ENCODE measurements at regions not wholly inside any gene's neighbourhood (a gene's known extent, or its start where the extent isn't known, plus 50 kb on each side); places are given as distances from the start of the nearest gene placed in this dataset.

DNA sequence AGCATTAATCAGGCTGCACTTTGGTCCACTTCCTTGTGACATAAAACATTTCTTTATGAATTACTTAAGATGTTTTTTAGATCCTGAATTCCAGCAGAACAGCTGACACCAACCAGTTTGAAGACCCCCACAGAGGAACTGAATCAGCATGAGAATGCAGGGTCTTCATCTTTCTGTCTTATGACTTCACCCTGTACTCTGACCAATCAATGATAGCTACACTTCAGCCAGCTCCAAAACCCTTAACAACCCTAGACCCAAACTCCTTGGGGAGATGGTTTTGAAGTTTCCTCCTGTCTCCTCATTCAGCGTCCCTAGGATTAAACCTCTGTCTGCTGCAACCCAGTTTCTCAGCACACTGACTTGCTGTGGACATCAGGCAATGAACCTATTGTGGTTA is 175.0 kb downstream of the CTH start:
- TF ChIP-seq POLR2A (IDR thresholded peaks at IDR 0.05), result no peak
- TF ChIP-seq, protein P1, sequence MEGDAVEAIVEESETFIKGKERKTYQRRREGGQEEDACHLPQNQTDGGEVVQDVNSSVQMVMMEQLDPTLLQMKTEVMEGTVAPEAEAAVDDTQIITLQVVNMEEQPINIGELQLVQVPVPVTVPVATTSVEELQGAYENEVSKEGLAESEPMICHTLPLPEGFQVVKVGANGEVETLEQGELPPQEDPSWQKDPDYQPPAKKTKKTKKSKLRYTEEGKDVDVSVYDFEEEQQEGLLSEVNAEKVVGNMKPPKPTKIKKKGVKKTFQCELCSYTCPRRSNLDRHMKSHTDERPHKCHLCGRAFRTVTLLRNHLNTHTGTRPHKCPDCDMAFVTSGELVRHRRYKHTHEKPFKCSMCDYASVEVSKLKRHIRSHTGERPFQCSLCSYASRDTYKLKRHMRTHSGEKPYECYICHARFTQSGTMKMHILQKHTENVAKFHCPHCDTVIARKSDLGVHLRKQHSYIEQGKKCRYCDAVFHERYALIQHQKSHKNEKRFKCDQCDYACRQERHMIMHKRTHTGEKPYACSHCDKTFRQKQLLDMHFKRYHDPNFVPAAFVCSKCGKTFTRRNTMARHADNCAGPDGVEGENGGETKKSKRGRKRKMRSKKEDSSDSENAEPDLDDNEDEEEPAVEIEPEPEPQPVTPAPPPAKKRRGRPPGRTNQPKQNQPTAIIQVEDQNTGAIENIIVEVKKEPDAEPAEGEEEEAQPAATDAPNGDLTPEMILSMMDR (IDR thresholded peaks at IDR 0.05), result no peak
